ENCODE measurements at regions not wholly inside any gene's neighbourhood (a gene's known extent, or its start where the extent isn't known, plus 50 kb on each side); places are given as distances from the start of the nearest gene placed in this dataset.
"Not testable (repeated sequence)": the region's sequence is repeated elsewhere in the genome, so short reads cannot be mapped to it uniquely, and the experiment has no call there.

DNA sequence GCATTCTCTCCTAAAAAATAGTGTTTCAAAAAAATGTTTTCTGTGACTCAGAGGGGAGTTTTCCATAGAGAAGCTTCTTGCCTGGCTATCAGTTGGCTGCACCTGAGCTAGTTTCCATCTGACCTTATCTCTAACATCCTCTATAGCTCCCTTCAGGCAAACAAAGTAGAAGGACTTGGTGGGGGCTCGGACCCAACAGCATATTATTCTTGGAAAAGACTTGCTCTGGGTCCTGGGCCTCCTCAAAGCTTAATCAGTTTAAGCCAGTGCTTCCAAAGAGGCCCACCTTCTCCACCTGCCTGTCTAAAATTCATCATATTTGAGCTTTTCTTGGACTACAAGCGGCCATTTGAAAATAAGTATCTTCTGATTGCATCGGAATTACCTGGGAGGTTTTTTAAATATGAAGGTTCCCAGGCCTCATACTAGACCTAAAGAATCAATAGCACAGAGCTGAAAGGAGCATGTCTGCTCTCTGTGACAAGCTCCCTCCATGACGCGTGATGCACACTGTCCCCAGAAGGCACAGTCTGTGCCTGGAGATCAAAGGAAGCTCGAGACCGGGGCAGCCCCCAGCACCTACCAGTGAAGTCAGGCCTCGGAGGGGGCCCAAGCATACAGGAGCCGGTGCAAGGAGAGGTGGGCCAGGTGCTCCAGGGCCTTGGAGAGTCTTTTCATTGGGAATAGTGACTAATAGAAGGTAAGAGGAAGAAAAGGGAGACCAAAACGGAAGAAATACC, 80.6 kb upstream of the HIVEP1 start:
- Histone ChIP-seq H3K79me2 (ENCODE audit: low read depth) (no peaks in the 10 kb centered on the region), H3F3A (ENCODE audit: low read depth) (no peaks in the 10 kb centered on the region), H3K9ac (no peak overlapping the region), H3K9me3 (ENCODE audit: low read depth) (no peaks in the 10 kb centered on the region), H3K27ac (no peak overlapping the region), H3K4me3 (no peak overlapping the region), H2AFZ (replicated peaks) (no peak overlapping the region), H3K27me3 (no peaks in the 10 kb centered on the region), H4K20me1 (ENCODE audit: low read depth) (no peaks in the 10 kb centered on the region), H3K36me3 (no peaks in the 10 kb centered on the region), H3K4me2 (no peak overlapping the region), H3K4me1 (no peaks in the 10 kb centered on the region)
- DNase-seq (ENCODE audit: low spot score), result no peak
- peaks cover 6% of the 10 kb centered on the region for H3K27me3 Mint-ChIP-seq (ENCODE audit: insufficient read depth, low read depth)
- H3K9me3 Mint-ChIP-seq, result peaks cover 14% of the 10 kb centered on the region
- H3K36me3 Mint-ChIP-seq, result no peaks in the 10 kb centered on the region
- H3K4me3 Mint-ChIP-seq, result no peak overlapping the region
- no peaks in the 10 kb centered on the region for H3K4me1 Mint-ChIP-seq
- TF ChIP-seq EZH2phosphoT487 (IDR thresholded peaks at IDR 0.05), result no peak
- TF ChIP-seq, protein P1, sequence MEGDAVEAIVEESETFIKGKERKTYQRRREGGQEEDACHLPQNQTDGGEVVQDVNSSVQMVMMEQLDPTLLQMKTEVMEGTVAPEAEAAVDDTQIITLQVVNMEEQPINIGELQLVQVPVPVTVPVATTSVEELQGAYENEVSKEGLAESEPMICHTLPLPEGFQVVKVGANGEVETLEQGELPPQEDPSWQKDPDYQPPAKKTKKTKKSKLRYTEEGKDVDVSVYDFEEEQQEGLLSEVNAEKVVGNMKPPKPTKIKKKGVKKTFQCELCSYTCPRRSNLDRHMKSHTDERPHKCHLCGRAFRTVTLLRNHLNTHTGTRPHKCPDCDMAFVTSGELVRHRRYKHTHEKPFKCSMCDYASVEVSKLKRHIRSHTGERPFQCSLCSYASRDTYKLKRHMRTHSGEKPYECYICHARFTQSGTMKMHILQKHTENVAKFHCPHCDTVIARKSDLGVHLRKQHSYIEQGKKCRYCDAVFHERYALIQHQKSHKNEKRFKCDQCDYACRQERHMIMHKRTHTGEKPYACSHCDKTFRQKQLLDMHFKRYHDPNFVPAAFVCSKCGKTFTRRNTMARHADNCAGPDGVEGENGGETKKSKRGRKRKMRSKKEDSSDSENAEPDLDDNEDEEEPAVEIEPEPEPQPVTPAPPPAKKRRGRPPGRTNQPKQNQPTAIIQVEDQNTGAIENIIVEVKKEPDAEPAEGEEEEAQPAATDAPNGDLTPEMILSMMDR (IDR thresholded peaks at IDR 0.05), result no peak
- no peak overlapping the region for H3K27ac Mint-ChIP-seq

GRCh38 chr6:11930834-11931233, 81.3 kb upstream of the HIVEP1 start:
- not testable (repeated sequence) for H2AFZ ChIP-seq (replicated peaks); H3K4me1 Mint-ChIP-seq; H3K4me3 Mint-ChIP-seq; H3K27ac Mint-ChIP-seq; H4K20me1 ChIP-seq (ENCODE audit: low read depth); H3K27ac ChIP-seq; H3F3A ChIP-seq (ENCODE audit: low read depth); DNase-seq (ENCODE audit: low spot score); H3K27me3 Mint-ChIP-seq (ENCODE audit: insufficient read depth, low read depth); H3K9me3 ChIP-seq (ENCODE audit: low read depth); H3K4me2 ChIP-seq; H3K27me3 ChIP-seq; H3K4me3 ChIP-seq; H3K4me1 ChIP-seq; H3K79me2 ChIP-seq (ENCODE audit: low read depth); H3K36me3 Mint-ChIP-seq; H3K36me3 ChIP-seq; H3K9ac ChIP-seq
- peaks cover 14% of the 10 kb centered on the region for H3K9me3 Mint-ChIP-seq

GRCh38 chr6:11930240-11930639, 81.9 kb upstream of the HIVEP1 start:
- no peak overlapping the region for H3K9ac ChIP-seq
- no peaks in the 10 kb centered on the region for H3K4me1 ChIP-seq
- no peak overlapping the region for H3K4me3 ChIP-seq
- no peaks in the 10 kb centered on the region for H3K79me2 ChIP-seq (ENCODE audit: low read depth)
- H4K20me1 ChIP-seq (ENCODE audit: low read depth), result no peaks in the 10 kb centered on the region
- no peaks in the 10 kb centered on the region for H3K36me3 Mint-ChIP-seq
- no peak overlapping the region for H3K4me2 ChIP-seq
- no peaks in the 10 kb centered on the region for H3K27me3 ChIP-seq
- no peaks in the 10 kb centered on the region for H3K36me3 ChIP-seq
- no peak overlapping the region for H3K4me3 Mint-ChIP-seq
- H3K9me3 ChIP-seq (ENCODE audit: low read depth), result no peaks in the 10 kb centered on the region
- H3K27ac ChIP-seq, result no peak overlapping the region
- H2AFZ ChIP-seq (replicated peaks), result no peak overlapping the region
- peaks cover 14% of the 10 kb centered on the region for H3K9me3 Mint-ChIP-seq
- peaks cover 8% of the 10 kb centered on the region for H3K27me3 Mint-ChIP-seq (ENCODE audit: insufficient read depth, low read depth)
- no peak for DNase-seq (ENCODE audit: low spot score)
- H3F3A ChIP-seq (ENCODE audit: low read depth), result no peaks in the 10 kb centered on the region
- peaks cover 6% of the 10 kb centered on the region for H3K4me1 Mint-ChIP-seq
- TF ChIP-seq, protein P1 (IDR thresholded peaks at IDR 0.05), result no peak
- no peak for TF ChIP-seq EZH2 (IDR thresholded peaks at IDR 0.05)
- no peak for TF ChIP-seq EZH2phosphoT487 (IDR thresholded peaks at IDR 0.05)
- no peak overlapping the region for H3K27ac Mint-ChIP-seq

GRCh38 chr6:11929241-11929835, 82.8 kb upstream of the HIVEP1 start:
- Histone ChIP-seq H3K79me2 (ENCODE audit: low read depth) (no peaks in the 10 kb centered on the region), H2AFZ (replicated peaks) (no peak overlapping the region), H3K27me3 (no peaks in the 10 kb centered on the region), H3K9ac (no peak overlapping the region), H3F3A (ENCODE audit: low read depth) (no peaks in the 10 kb centered on the region), H3K27ac (no peak overlapping the region), H3K4me1 (no peaks in the 10 kb centered on the region), H3K4me2 (no peak overlapping the region), H3K9me3 (ENCODE audit: low read depth) (no peaks in the 10 kb centered on the region), H3K36me3 (no peaks in the 10 kb centered on the region), H4K20me1 (ENCODE audit: low read depth) (no peaks in the 10 kb centered on the region), H3K4me3 (no peak overlapping the region)
- no peak for DNase-seq (ENCODE audit: low spot score)
- TF ChIP-seq EZH2phosphoT487 (IDR thresholded peaks at IDR 0.05) (no peak), EZH2 (IDR thresholded peaks at IDR 0.05) (no peak)
- TF ChIP-seq, protein P1 (IDR thresholded peaks at IDR 0.05), result no peak
- no peaks in the 10 kb centered on the region for H3K36me3 Mint-ChIP-seq
- no peak overlapping the region for H3K4me3 Mint-ChIP-seq
- H3K27ac Mint-ChIP-seq, result no peak overlapping the region
- peaks cover 6% of the 10 kb centered on the region for H3K4me1 Mint-ChIP-seq
- peaks cover 10% of the 10 kb centered on the region for H3K9me3 Mint-ChIP-seq
- H3K27me3 Mint-ChIP-seq (ENCODE audit: insufficient read depth, low read depth), result peaks cover 8% of the 10 kb centered on the region

Measured in neural progenitor cell (in vitro differentiated cells).